OCI-LY7 (cell line): ENCODE measurements at regions not wholly inside any gene's neighbourhood (a gene's known extent, or its start where the extent isn't known, plus 50 kb on each side); places are given as distances from the start of the nearest gene placed in this dataset.

Experiments
- BruUV-seq: library from RNA; stranded (reverse); fragments of 400-500 nt; replicated peaks from 2 replicates; lab custom pipeline; 2021; lab: Mats Ljungman, UMichigan
- CTCF ChIA-PET: fragments of 300-600 bp; sonication (Branson Sonifier 250); formaldehyde crosslinking; loops from one replicate; lab custom pipeline; 2022; ENCODE audit warnings: antibody characterized with exemption; ENCODE audit not compliant: unreplicated experiment; lab: Charles Lee
- POLR2A ChIA-PET: fragments of 300-600 bp; sonication (Branson Sonifier 250); formaldehyde crosslinking; loops from one replicate; lab custom pipeline; 2022; ENCODE audit warnings: antibody characterized with exemption; lab: Charles Lee
- DNase-seq: peaks from one replicate; pipeline ENCODE4 v3.0.0-alpha.2; 2015; ENCODE audit warnings: low spot score
- H2AFZ ChIP-seq: fragments of 200-600 bp; sonication (generic), shearing (Covaris generic); 2 replicates; pipeline ENCODE4 v1.6.1; 2014; ENCODE audit warnings: mild to moderate bottlenecking, antibody characterized with exemption, low read length, moderate library complexity
- H3K27ac ChIP-seq: fragments of 200-600 bp; sonication (generic); 2 replicates; pipeline ENCODE4 v1.5.1; 2014; ENCODE audit warnings: mixed run types, low read depth, mild to moderate bottlenecking, moderate library complexity, low read length, inconsistent platforms; ENCODE audit not compliant: poor library complexity, severe bottlenecking
- H3K36me3 ChIP-seq: fragments of 200-600 bp; sonication (generic); 2 replicates; pipeline ENCODE4 v1.6.1; 2014; ENCODE audit warnings: mild to moderate bottlenecking, antibody characterized with exemption, low read length, moderate library complexity, mixed read lengths; ENCODE audit not compliant: insufficient read depth
- H3K4me1 ChIP-seq: fragments of 200-600 bp; sonication (generic); 2 replicates; pipeline ENCODE4 v1.5.1; 2014; ENCODE audit warnings: mild to moderate bottlenecking, low read length; ENCODE audit not compliant: insufficient read depth, poor library complexity, severe bottlenecking
- H3K4me2 ChIP-seq: fragments of 200-600 bp; sonication (generic); 2 replicates; pipeline ENCODE4 v1.6.1; 2014; ENCODE audit warnings: mild to moderate bottlenecking, low read length
- H3K4me3 ChIP-seq: fragments of 200-600 bp; sonication (generic); 2 replicates; pipeline ENCODE4 v1.5.1; 2014; ENCODE audit warnings: mild to moderate bottlenecking, low read depth, low read length; ENCODE audit not compliant: poor library complexity, severe bottlenecking
- H3K79me2 ChIP-seq: fragments of 200-600 bp; sonication (generic); 2 replicates; pipeline ENCODE4 v1.6.1; 2016; ENCODE audit warnings: low read depth, mild to moderate bottlenecking, low read length, moderate library complexity, mixed read lengths; ENCODE audit not compliant: insufficient read depth
- H3K9me2 ChIP-seq: fragments of 200-600 bp; sonication (generic); 2 replicates; pipeline ENCODE4 v1.6.1; 2016; ENCODE audit warnings: mild to moderate bottlenecking, low read length, mixed read lengths; ENCODE audit not compliant: insufficient read depth
- H3K9me3 ChIP-seq: fragments of 200-600 bp; sonication (generic); 2 replicates; pipeline ENCODE4 v1.6.1; 2014; ENCODE audit warnings: mild to moderate bottlenecking, mixed run types, low read length, mixed read lengths
- H4K20me1 ChIP-seq: fragments of 200-600 bp; sonication (generic); 2 replicates; pipeline ENCODE4 v1.6.1; 2014; ENCODE audit warnings: mild to moderate bottlenecking, antibody characterized with exemption, low read length, moderate library complexity, mixed read lengths; ENCODE audit not compliant: insufficient read depth
- EZH2phosphoT487 ChIP-seq: fragments of 200-600 bp; sonication (generic); IDR thresholded peaks from 2 replicates; pipeline ENCODE4 v1.6.1; 2018; ENCODE audit warnings: low read depth, borderline replicate concordance, mild to moderate bottlenecking, mixed run types, antibody characterized with exemption, low read length, moderate library complexity, mixed read lengths
- intact Hi-C: fragments of 100-400 bp; cut with micrococcal nuclease; formaldehyde crosslinking; loops from one replicate; pipeline ENCODE4 v1.10.0; 2022; ENCODE audit not compliant: unreplicated experiment
- TF ChIP-seq, protein P1 (sequence below): fragments of 200-600 bp; sonication (generic); conservative IDR thresholded peaks from 2 replicates; pipeline ENCODE4 v1.5.1; 2014; ENCODE audit warnings: mild to moderate bottlenecking, antibody characterized with exemption, low read length, moderate library complexity, mixed read lengths

DNA sequence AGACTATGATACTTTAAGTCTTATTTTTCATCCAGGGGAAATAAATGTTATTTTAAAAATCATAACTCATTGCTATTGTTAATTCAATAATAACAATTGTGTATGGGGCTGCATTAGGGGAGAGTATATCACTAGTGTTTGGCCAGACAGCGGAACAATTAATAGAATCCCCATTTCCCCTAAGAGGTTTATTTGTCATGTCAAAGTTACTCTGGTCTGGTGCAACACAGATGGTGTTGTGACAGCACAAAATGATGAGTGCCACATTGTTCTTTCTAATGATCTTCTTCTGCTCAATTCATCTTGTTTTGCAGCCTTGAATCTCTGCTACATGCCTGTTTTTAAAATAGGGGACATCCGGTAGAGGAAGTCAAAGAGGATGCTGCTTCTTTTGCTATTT, 351.6 kb downstream of the NSUN3 start:
- Histone ChIP-seq H3K4me2 (no peak overlapping the region), H3K4me1 (no peaks in the 10 kb centered on the region), H4K20me1 (no peaks in the 10 kb centered on the region), H3K36me3 (no peaks in the 10 kb centered on the region), H3K4me3 (no peak overlapping the region), H3K79me2 (no peaks in the 10 kb centered on the region), H3K9me2 (no peaks in the 10 kb centered on the region), H2AFZ (no peak overlapping the region), H3K27ac (no peak overlapping the region), H3K9me3 (no peaks in the 10 kb centered on the region)
- POLR2A ChIA-PET = no interaction called here
- BruUV-seq = no TSS peak
- CTCF ChIA-PET = no interaction called here
- TF ChIP-seq EZH2phosphoT487 = no peak
- TF ChIP-seq, protein P1, sequence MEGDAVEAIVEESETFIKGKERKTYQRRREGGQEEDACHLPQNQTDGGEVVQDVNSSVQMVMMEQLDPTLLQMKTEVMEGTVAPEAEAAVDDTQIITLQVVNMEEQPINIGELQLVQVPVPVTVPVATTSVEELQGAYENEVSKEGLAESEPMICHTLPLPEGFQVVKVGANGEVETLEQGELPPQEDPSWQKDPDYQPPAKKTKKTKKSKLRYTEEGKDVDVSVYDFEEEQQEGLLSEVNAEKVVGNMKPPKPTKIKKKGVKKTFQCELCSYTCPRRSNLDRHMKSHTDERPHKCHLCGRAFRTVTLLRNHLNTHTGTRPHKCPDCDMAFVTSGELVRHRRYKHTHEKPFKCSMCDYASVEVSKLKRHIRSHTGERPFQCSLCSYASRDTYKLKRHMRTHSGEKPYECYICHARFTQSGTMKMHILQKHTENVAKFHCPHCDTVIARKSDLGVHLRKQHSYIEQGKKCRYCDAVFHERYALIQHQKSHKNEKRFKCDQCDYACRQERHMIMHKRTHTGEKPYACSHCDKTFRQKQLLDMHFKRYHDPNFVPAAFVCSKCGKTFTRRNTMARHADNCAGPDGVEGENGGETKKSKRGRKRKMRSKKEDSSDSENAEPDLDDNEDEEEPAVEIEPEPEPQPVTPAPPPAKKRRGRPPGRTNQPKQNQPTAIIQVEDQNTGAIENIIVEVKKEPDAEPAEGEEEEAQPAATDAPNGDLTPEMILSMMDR = no peak
- DNase-seq = no peak
- intact Hi-C loops = no loop called here

DNA sequence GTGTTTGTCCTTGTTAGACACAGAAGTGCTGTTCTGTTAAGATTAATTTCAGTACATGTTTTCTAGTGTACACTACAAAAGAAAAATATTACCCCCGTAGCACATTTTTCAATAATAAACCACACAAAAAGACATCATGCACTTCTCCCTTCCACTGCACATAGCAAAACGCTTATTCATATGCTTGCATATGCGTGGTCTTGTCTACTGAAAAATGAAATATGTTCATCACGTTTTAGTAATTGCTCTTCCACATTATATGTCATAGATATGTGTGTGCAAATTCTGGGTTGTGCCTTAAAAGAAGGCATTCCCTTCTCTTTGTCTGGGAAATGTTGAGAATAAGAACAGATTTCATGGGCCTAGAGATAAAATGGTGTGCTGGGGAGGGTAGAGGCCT, 353.9 kb downstream of the NSUN3 start:
- Histone ChIP-seq H3K4me1 (no peaks in the 10 kb centered on the region), H3K27ac (no peak overlapping the region), H3K4me3 (no peak overlapping the region), H3K4me2 (no peak overlapping the region), H2AFZ (no peak overlapping the region), H3K79me2 (no peaks in the 10 kb centered on the region), H3K9me3 (no peaks in the 10 kb centered on the region), H3K36me3 (no peaks in the 10 kb centered on the region), H4K20me1 (no peaks in the 10 kb centered on the region), H3K9me2 (no peaks in the 10 kb centered on the region)
- DNase-seq = no peak
- CTCF ChIA-PET = no interaction called here
- POLR2A ChIA-PET = interaction anchor here (0.6 kb wide), 1 partner anchor 158 kb away, joined by 3 read pairs; no protein-coding TSS in a partner anchor
- no TSS peak for BruUV-seq
- TF ChIP-seq, protein P1 = no peak
- TF ChIP-seq EZH2phosphoT487 = no peak
- intact Hi-C loops = no loop called here

DNA sequence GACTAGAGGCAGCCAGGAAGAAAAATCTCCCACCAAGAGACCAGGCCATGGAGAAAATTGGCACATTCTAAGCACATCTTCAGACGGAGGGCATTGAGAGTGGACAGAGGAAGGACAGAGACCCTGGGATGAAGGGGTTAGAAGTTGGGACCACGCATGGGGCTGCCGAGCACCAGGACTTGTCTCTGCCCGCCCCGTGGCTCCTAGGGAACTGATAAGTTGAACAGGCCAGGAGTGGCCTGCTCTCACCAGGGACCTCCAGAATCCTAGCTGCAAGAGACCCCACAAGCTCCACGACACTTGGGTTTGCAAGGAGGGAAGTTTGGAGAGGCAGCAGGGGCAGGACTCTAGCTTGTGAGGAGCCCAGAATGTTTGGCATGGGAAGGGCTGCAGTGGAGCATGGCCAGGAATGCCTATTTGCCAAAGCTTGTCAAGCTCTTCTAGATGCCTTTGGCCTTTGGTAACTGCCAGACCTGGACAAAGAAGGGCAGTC, 355.1 kb downstream of the NSUN3 start:
- Histone ChIP-seq H3K36me3 (no peaks in the 10 kb centered on the region), H2AFZ (no peak overlapping the region), H3K4me3 (no peak overlapping the region), H3K79me2 (no peaks in the 10 kb centered on the region), H3K9me2 (no peaks in the 10 kb centered on the region), H3K4me1 (no peaks in the 10 kb centered on the region), H3K4me2 (no peak overlapping the region), H3K9me3 (no peaks in the 10 kb centered on the region), H3K27ac (no peak overlapping the region), H4K20me1 (no peaks in the 10 kb centered on the region)
- BruUV-seq = no TSS peak
- TF ChIP-seq, protein P1 = no peak
- TF ChIP-seq EZH2phosphoT487 = no peak
- ChIA-PET POLR2A (interaction anchor here (0.6 kb wide), 1 partner anchor 527 kb away, joined by 4 read pairs; no protein-coding TSS in a partner anchor), CTCF (no interaction called here)
- no peak for DNase-seq
- intact Hi-C loops = no loop called here
